Mesendoderm (in vitro differentiated cells): ENCODE measurements at regions not wholly inside any gene's neighbourhood (a gene's known extent, or its start where the extent isn't known, plus 50 kb on each side); places are given as distances from the start of the nearest gene placed in this dataset.
"Not testable (repeated sequence)": the region's sequence is repeated elsewhere in the genome, so short reads cannot be mapped to it uniquely, and the experiment has no call there.

Source experiments
- DNase-seq: peaks from one replicate; pipeline ENCODE4 v3.0.0; 2013
- H2AK5ac ChIP-seq: 2 replicates; pipeline ENCODE4 v1.6.1; 2013; ENCODE audit warnings: low read length, inconsistent platforms
- H2BK120ac ChIP-seq: 2 replicates; pipeline ENCODE4 v1.6.1; 2013; ENCODE audit warnings: low read depth, mild to moderate bottlenecking, low read length, moderate library complexity, mixed read lengths
- H2BK15ac ChIP-seq: replicated peaks from 2 replicates; pipeline ENCODE4 v1.6.1; 2013; ENCODE audit warnings: low read depth, mild to moderate bottlenecking, moderate library complexity
- H2BK5ac ChIP-seq: 2 replicates; pipeline ENCODE4 v1.6.1; 2013; ENCODE audit warnings: low read length, inconsistent platforms
- H3K18ac ChIP-seq: 2 replicates; pipeline ENCODE4 v1.6.1; 2013; ENCODE audit warnings: mild to moderate bottlenecking, low read length, mixed read lengths
- H3K23ac ChIP-seq: one replicate; pipeline ENCODE4 v1.6.1; 2013; ENCODE audit warnings: low read length
- H3K27ac ChIP-seq: 2 replicates; pipeline ENCODE4 v1.5.1; 2013; ENCODE audit warnings: low read depth, mild to moderate bottlenecking, inconsistent platforms, low read length, moderate library complexity
- H3K27me3 ChIP-seq: 2 replicates; pipeline ENCODE4 v1.6.1; 2013; ENCODE audit warnings: low read length, control low read depth, mild to moderate bottlenecking, inconsistent platforms; ENCODE audit not compliant: insufficient read depth, poor library complexity
- H3K36me3 ChIP-seq: 2 replicates; pipeline ENCODE4 v1.6.1; 2013; ENCODE audit warnings: low read length, inconsistent platforms; ENCODE audit not compliant: control insufficient read depth, insufficient read depth
- H3K4ac ChIP-seq: one replicate; pipeline ENCODE4 v1.6.1; 2013; ENCODE audit warnings: low read depth, mild to moderate bottlenecking, low read length, moderate library complexity
- H3K4me1 ChIP-seq: 2 replicates; pipeline ENCODE4 v1.6.1; 2013; ENCODE audit warnings: low read depth, low read length, inconsistent platforms; ENCODE audit not compliant: control insufficient read depth
- H3K4me2 ChIP-seq: 2 replicates; pipeline ENCODE4 v1.6.1; 2013; ENCODE audit warnings: low read length
- H3K4me3 ChIP-seq: 2 replicates; pipeline ENCODE4 v1.5.1; 2013; ENCODE audit warnings: mild to moderate bottlenecking, low read length
- H3K56ac ChIP-seq: one replicate; pipeline ENCODE4 v1.6.1; 2013; ENCODE audit warnings: low read length
- H3K79me1 ChIP-seq: 2 replicates; pipeline ENCODE4 v1.6.1; 2013; ENCODE audit warnings: low read length, inconsistent platforms
- H3K79me2 ChIP-seq: 2 replicates; pipeline ENCODE4 v1.6.1; 2013; ENCODE audit warnings: mild to moderate bottlenecking, low read length; ENCODE audit not compliant: control insufficient read depth, insufficient read depth
- H3K9ac ChIP-seq: 2 replicates; pipeline ENCODE4 v1.6.1; 2013; ENCODE audit warnings: low read length, inconsistent platforms
- H4K5ac ChIP-seq: one replicate; pipeline ENCODE4 v1.6.1; 2013; ENCODE audit warnings: low read length
- H4K8ac ChIP-seq: one replicate; pipeline ENCODE4 v1.6.1; 2013; ENCODE audit warnings: low read depth, mild to moderate bottlenecking, control low read depth, low read length, moderate library complexity
- WGBS: extraction: QIAGEN DNeasy Blood & Tissue Kit; methylation state at CpG from one replicate; pipeline ENCODE4 v1.1.7; 2013; ENCODE audit warnings: low lambda C conversion rate, missing lambda C conversion rate; ENCODE audit not compliant: insufficient coverage; ENCODE audit errors: extremely low coverage; 5-methylcytosine and 5-hydroxymethylcytosine counted together

GRCh38 chr1:90282811-90283210, 287.9 kb downstream of the ZNF326 start:
- no peak for DNase-seq
- Histone ChIP-seq H3K36me3 (no peaks in the 10 kb centered on the region), H4K5ac (no peak overlapping the region), H3K4me2 (no peak overlapping the region), H3K4me1 (no peaks in the 10 kb centered on the region), H2BK120ac (no peak overlapping the region), H2BK15ac (no peak overlapping the region), H3K79me1 (no peaks in the 10 kb centered on the region), H2AK5ac (no peak overlapping the region), H4K8ac (no peak overlapping the region), H3K27me3 (no peaks in the 10 kb centered on the region), H3K23ac (no peak overlapping the region), H3K4ac (no peak overlapping the region), H3K56ac (no peak overlapping the region), H3K18ac (no peak overlapping the region), H3K79me2 (no peaks in the 10 kb centered on the region), H3K9ac (no peak overlapping the region), H3K4me3 (no peak overlapping the region), H3K27ac (no peak overlapping the region), H2BK5ac (no peak overlapping the region)
- no CpG with 5 or more reads among the region's 4 CpGs for WGBS

GRCh38 chr1:90281886-90282285, 287.0 kb downstream of the ZNF326 start:
- DNase-seq, H4K8ac ChIP-seq, H3K9ac ChIP-seq: not testable (repeated sequence)

GRCh38 chr1:90277270-90277669, 282.4 kb downstream of the ZNF326 start:
- Histone ChIP-seq H3K4me3 (no peak overlapping the region), H2BK120ac (no peak overlapping the region), H3K4me2 (no peak overlapping the region), H3K79me1 (no peaks in the 10 kb centered on the region), H3K56ac (no peak overlapping the region), H2BK15ac (no peak overlapping the region), H3K18ac (no peak overlapping the region), H3K27ac (no peak overlapping the region), H3K4me1 (peaks cover 3% of the 10 kb centered on the region), H3K9ac (no peak overlapping the region), H4K5ac (no peak overlapping the region), H3K4ac (no peak overlapping the region), H3K27me3 (no peaks in the 10 kb centered on the region), H4K8ac (no peak overlapping the region), H2BK5ac (no peak overlapping the region), H3K79me2 (no peaks in the 10 kb centered on the region), H3K36me3 (no peaks in the 10 kb centered on the region), H3K23ac (no peak overlapping the region), H2AK5ac (no peak overlapping the region)
- DNase-seq: no peak

More at GRCh38 chr1:90281886-90282285, 287.0 kb downstream of the ZNF326 start:
- not testable (repeated sequence) for H3K79me2 ChIP-seq, H3K18ac ChIP-seq, H3K79me1 ChIP-seq, H3K23ac ChIP-seq, H3K4me2 ChIP-seq, H2BK5ac ChIP-seq, H2BK15ac ChIP-seq, H4K5ac ChIP-seq, H3K4me3 ChIP-seq, H2AK5ac ChIP-seq, H3K4me1 ChIP-seq, H2BK120ac ChIP-seq, H3K56ac ChIP-seq, H3K27me3 ChIP-seq, H3K4ac ChIP-seq, H3K36me3 ChIP-seq, H3K27ac ChIP-seq
- no CpG with 5 or more reads among the region's 1 CpG for WGBS

GRCh38 chr1:90274376-90274775, 279.5 kb downstream of the ZNF326 start:
- WGBS: no CpG with 5 or more reads among the region's 5 CpGs
- no peak overlapping the region for H2AK5ac ChIP-seq
- no peaks in the 10 kb centered on the region for H3K27me3 ChIP-seq
- H3K79me1 ChIP-seq: no peaks in the 10 kb centered on the region
- H2BK15ac ChIP-seq: no peak overlapping the region
- peaks cover 3% of the 10 kb centered on the region for H3K4me1 ChIP-seq
- H2BK5ac ChIP-seq: no peak overlapping the region
- no peak overlapping the region for H3K27ac ChIP-seq
- no peak overlapping the region for H3K56ac ChIP-seq
- no peak overlapping the region for H3K4ac ChIP-seq
- no peak overlapping the region for H4K5ac ChIP-seq
- no peak overlapping the region for H3K18ac ChIP-seq
- no peak overlapping the region for H3K23ac ChIP-seq
- H3K4me2 ChIP-seq: no peak overlapping the region
- no peak overlapping the region for H4K8ac ChIP-seq
- DNase-seq: peak; percentile 59
- no peak overlapping the region for H3K9ac ChIP-seq
- H2BK120ac ChIP-seq: no peak overlapping the region
- no peaks in the 10 kb centered on the region for H3K36me3 ChIP-seq
- H3K4me3 ChIP-seq: no peak overlapping the region
- no peaks in the 10 kb centered on the region for H3K79me2 ChIP-seq

GRCh38 chr1:90273241-90273774, 278.4 kb downstream of the ZNF326 start:
- Histone ChIP-seq H2BK15ac (no peak overlapping the region), H3K4me3 (no peak overlapping the region), H2BK5ac (no peak overlapping the region), H3K27me3 (no peaks in the 10 kb centered on the region), H4K8ac (no peak overlapping the region), H3K4ac (no peak overlapping the region), H4K5ac (no peak overlapping the region), H3K56ac (no peak overlapping the region), H3K79me1 (no peaks in the 10 kb centered on the region), H3K4me2 (no peak overlapping the region), H3K79me2 (no peaks in the 10 kb centered on the region), H3K18ac (no peak overlapping the region), H3K36me3 (no peaks in the 10 kb centered on the region), H2BK120ac (no peak overlapping the region), H3K4me1 (peaks cover 3% of the 10 kb centered on the region), H2AK5ac (no peak overlapping the region), H3K27ac (no peak overlapping the region), H3K23ac (no peak overlapping the region), H3K9ac (no peak overlapping the region)
- no peak for DNase-seq

GRCh38 chr1:90262791-90263190, 267.9 kb downstream of the ZNF326 start:
- no peak for DNase-seq

More at GRCh38 chr1:90262791-90263190, 267.9 kb downstream of the ZNF326 start:
- no peak overlapping the region for H3K4ac ChIP-seq
- H3K4me2 ChIP-seq: no peak overlapping the region
- H2BK120ac ChIP-seq: no peak overlapping the region
- H3K56ac ChIP-seq: no peak overlapping the region
- H3K27me3 ChIP-seq: no peaks in the 10 kb centered on the region
- no peaks in the 10 kb centered on the region for H3K4me1 ChIP-seq
- H3K79me1 ChIP-seq: no peaks in the 10 kb centered on the region
- no peak overlapping the region for H3K4me3 ChIP-seq
- no peak overlapping the region for H2BK5ac ChIP-seq
- H3K36me3 ChIP-seq: no peaks in the 10 kb centered on the region
- H3K27ac ChIP-seq: no peak overlapping the region
- H4K5ac ChIP-seq: no peak overlapping the region
- no peak overlapping the region for H2AK5ac ChIP-seq
- H3K18ac ChIP-seq: no peak overlapping the region
- no peak overlapping the region for H2BK15ac ChIP-seq
- no peaks in the 10 kb centered on the region for H3K79me2 ChIP-seq
- no peak overlapping the region for H3K9ac ChIP-seq
- H4K8ac ChIP-seq: no peak overlapping the region
- H3K23ac ChIP-seq: no peak overlapping the region
- no CpG with 5 or more reads among the region's 2 CpGs for WGBS
